PFSK-1 (cell line): ENCODE measurements at regions not wholly inside any gene's neighbourhood (a gene's known extent, or its start where the extent isn't known, plus 50 kb on each side); places are given as distances from the start of the nearest gene placed in this dataset.

Source experiments
- FOXP2 ChIP-seq: optimal IDR thresholded peaks from 2 replicates; pipeline ENCODE3; 2011; ENCODE audit warnings: borderline replicate concordance, control low read depth, inconsistent platforms; ENCODE audit not compliant: insufficient read depth; ENCODE audit errors: extremely low read length, extremely low read depth
- POLR2AphosphoS5 ChIP-seq: IDR thresholded peaks from 2 replicates; pipeline ENCODE4 v1.6.1; 2012; ENCODE audit warnings: low read depth, mild to moderate bottlenecking, control low read depth, low read length, moderate library complexity

DNA sequence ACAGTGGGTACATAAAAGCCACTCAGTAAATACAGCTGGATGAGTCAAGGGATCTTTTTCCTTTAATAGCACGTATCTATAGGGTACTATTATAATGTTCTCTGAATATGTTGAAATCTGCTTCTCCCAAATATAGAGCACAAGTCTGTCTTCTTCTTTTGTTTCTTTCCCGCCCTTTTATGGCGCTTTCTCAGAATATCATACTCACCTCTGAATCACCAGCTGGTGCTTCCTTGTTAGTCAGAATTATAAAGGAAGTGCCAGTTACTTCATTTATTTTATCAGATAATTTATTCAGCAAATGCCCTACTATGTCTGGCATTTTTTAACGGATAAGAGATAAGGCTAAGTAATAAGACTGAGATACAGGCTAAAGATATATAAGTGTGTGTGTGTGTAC, 772.9 kb downstream of the SORCS3 start:
- TF ChIP-seq POLR2AphosphoS5 (no peak), FOXP2 (no peak)
